Activated CD8-positive, alpha-beta memory T cell treated with anti-CD3 and anti-CD28 coated beads for 36 hours (primary cell): ENCODE measurements at regions not wholly inside any gene's neighbourhood (a gene's known extent, or its start where the extent isn't known, plus 50 kb on each side); places are given as distances from the start of the nearest gene placed in this dataset.
"Not testable (repeated sequence)": the region's sequence is repeated elsewhere in the genome, so short reads cannot be mapped to it uniquely, and the experiment has no call there.

Experiments
- CTCF ChIA-PET: fragments of 350-600 bp; sonication (Branson Sonifier 250); formaldehyde crosslinking; loops from one replicate; lab custom pipeline; 2021; ENCODE audit warnings: antibody characterized with exemption; lab: Charles Lee
- POLR2A ChIA-PET: fragments of 350-600 bp; sonication (Branson Sonifier 250); formaldehyde crosslinking; loops from one replicate; lab custom pipeline; 2021; ENCODE audit warnings: antibody characterized with exemption; lab: Charles Lee

DNA sequence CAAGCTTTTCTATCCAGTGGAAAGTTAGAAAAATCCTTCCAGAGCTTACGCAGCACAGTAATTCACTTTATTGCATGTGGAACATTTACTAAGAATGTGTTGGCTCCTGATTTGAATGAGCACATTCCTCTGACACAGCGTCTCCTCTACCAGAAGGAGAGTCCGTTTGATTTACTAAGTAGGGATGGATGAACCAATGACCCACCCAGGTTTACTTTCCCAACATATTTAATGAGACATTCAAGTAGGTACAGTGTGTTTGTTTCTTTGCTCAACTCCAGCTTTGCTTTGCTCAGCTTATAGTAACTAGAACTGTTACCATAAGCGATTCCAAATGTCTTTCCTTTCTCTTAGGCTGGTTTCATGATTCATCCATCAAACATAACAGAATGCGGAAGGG, 161.7 kb downstream of the SMARCA1 start:
- POLR2A ChIA-PET: no interaction called here
- CTCF ChIA-PET: no interaction called here

DNA sequence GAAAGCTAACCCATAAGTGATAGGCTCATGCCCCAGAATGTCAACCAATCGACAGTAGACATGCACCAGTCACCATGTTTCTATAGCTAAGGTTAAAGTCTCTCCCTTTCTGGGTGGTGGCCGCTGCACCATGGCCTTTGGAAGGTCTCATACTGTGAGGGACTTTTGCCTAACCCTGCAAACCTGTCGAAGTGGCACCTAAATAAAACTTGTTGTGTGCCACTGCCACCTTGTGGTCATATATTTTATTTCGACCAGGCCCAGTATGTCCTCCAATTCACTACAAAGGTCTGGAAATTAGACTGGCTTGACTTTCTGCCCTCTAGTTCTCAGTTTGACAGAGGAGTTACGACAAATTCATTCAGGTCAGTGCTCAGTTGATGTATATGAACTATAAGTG, 163.1 kb downstream of the SMARCA1 start:
- CTCF ChIA-PET: no interaction called here
- POLR2A ChIA-PET: no interaction called here

DNA sequence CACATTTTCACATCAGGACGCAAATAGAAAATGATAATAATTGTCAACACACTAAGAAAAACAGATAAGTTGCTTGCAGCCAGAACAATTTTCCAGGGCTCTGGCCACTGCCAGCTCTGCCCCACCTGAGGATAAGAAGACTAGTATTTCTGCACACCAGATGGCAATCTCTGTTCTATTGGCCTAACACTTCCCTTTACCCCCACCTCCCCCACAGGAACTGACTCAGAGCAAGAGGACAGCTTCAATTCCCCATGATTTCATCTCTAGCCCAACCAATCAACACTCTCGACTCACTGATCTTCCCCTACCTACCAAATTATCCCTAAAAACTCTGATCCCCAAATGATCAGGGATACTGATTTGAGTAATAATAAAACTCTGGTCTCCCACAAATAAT, 164.0 kb downstream of the SMARCA1 start:
- ChIA-PET POLR2A (no interaction called here), CTCF (no interaction called here)

DNA sequence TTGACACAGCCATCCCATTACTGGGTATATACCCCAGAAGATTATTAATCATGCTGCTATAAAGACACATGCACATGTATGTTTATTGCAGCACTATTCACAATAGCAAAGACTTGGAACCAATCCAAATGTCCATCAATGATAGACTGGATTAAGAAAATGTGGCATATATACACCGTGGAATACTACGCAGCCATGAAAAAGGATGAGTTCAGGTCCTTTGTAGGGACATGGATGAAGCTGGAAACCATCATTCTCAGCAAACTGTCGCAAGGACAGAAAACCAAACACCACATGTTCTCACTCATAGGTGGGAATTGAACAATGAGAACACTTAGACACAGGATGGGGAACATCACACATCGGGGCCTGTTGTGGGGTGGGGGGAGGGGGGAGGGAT, 165.9 kb downstream of the SMARCA1 start:
- CTCF ChIA-PET: interaction anchor here (0.6 kb wide), 1 partner anchor 334 kb away, joined by 3 read pairs; no protein-coding TSS in a partner anchor
- POLR2A ChIA-PET: not testable (repeated sequence)

DNA sequence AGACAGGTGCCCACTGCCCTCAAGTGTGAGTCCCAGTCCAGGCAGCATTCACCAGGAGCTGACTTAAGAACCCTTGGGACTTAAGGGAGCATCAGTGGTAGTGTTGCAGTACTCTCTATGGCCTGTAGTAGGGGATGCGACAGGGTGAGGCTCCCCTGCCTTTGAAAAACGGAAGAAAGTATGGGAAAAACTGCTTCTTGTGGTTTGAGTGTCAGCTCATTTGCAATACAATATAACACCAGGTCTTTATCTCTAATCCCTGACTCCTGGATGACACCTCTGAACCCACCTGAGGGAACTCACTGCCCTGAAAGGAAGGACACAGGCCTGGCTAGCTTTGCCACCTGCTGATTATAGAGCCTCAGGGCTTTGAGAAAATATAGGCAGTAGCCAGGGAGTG, 176.0 kb downstream of the SMARCA1 start:
- ChIA-PET CTCF (no interaction called here), POLR2A (no interaction called here)

DNA sequence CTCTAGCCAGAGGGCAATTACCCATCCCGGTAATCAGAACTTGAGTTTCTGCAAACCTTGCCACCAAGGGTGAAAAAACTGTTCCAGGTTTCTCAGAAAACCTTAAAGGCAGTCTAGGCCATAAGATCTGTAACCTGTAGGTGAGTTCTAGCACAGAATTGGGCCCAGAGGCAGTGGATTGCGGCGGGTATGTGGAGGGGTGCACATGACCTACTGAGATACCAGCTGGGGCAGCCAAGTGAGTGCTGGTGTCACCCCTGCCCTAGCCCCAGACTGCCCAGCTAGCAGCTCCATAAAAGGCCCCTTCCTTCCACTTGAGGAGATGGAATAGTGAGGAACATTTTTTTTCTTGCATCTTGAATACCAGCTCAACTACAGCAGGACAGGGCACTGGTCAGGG, 176.7 kb downstream of the SMARCA1 start:
- POLR2A ChIA-PET: no interaction called here
- CTCF ChIA-PET: no interaction called here

DNA sequence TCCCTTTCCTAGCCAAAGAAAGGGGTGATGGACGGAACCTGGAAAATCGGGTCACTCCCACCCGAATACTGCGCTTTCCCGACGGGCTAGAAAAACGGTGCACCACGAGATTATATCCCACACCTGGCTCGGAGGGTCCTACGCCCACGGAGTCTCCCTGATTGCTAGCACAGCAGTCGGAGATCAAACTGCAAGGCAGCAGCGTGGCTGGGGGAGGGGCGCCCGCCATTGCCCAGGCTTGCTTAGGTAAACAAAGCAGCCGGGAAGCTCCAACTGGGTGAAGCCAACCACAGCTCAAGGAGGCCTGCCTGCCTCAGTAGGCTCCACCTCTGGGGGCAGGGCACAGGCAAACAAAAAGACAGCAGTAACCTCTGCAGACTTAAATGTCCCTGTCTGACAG, 186.0 kb downstream of the SMARCA1 start:
- POLR2A ChIA-PET, CTCF ChIA-PET: not testable (repeated sequence)

DNA sequence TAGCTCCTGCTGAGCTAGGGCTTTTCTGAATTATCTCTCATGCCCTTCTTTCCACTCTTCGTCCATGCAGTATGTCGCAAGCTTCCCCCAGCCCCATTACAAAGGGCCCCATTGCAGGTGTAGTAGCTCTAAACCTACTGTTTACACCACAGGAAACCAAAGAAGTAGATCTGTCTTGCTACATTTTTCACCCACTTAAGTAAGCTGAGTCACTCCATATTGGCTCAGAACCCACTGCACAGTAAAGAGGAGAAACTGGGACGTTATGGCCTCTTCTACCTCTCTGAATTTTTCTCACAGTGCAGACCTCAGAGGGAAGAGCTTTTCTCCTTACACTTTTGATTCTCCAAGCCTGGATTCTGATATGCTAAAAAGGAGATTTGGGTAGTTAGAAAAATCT, 200.2 kb downstream of the SMARCA1 start:
- CTCF ChIA-PET: no interaction called here
- POLR2A ChIA-PET: no interaction called here

DNA sequence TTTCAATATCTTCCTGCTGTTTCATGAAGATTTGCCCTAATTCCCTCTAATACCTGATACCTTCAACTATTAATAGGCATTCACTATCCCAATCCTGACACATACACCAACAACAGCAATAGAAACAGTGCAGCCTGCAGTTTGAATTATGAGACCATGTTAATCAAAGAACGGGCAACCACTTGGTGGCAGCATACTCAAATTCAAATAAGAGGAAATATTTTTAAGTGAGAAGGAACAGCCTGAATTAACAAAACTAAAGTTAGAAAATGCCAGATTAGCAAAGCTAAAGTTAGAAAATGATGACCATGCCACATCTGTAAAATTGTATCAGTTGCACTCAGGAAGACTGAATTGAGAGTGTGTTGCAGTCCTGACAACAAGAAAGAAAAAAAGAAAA, 204.9 kb downstream of the SMARCA1 start:
- CTCF ChIA-PET: no interaction called here
- POLR2A ChIA-PET: no interaction called here

DNA sequence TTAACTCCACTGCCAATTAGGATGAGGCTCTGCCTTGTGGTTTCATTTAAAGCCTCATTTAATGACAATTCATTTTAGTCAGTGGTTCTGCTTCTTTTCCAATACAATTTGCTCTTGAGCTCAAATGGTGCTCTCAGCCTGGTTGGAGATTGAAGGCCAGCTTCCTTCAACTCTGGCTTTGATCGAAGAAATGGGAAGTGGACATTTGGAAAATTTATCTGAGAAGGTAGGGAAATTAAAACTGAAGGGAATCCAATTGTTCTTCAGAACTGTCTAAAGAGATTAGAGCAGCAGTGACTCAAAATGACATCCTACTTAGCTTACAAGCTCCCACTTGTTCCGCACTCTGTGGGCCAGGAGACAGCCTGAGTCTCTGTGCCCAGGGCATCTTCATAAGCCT, 206.8 kb downstream of the SMARCA1 start:
- POLR2A ChIA-PET: no interaction called here

DNA sequence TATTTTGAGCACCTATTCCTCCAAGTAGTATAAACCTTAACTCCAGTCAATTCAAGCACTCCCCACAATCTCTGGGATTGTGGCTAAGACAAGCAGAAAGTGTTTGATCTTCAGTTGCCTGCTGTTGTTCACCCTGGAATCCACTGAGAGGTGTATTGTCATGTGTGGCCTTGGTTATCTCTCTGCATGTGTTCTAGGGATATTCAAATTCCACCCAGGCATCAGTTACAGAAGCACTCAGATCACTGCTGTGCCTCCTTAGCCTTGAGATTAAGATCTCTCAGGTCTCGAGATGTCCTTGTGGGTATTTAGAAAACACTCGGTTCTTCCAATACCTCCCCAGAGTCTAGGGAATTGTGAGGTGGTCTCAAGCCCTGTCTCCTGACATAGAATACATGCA, 213.3 kb downstream of the SMARCA1 start:
- POLR2A ChIA-PET: no interaction called here
- CTCF ChIA-PET: no interaction called here

More for the DNA sequence above, 206.8 kb downstream of the SMARCA1 start:
- CTCF ChIA-PET: no interaction called here

DNA sequence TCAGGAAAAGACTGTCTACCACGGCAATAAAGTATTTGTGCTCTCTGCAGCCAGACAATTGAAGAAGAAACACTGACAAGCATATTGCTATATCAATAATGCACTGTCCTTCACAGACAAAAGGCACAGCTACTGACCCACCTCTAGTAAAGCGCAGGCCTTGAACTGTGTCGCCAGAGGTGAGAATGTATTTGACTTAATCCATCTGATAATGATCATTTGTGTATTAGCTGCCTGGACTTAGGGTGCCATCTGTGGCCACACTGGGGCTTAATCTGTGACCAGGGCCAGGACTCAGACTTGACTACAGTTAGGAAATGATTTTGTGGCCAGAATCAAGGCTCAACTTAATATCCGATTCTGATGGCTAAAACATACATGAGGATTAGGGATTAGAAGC, 260.4 kb downstream of the SMARCA1 start:
- CTCF ChIA-PET: no interaction called here
- POLR2A ChIA-PET: no interaction called here

DNA sequence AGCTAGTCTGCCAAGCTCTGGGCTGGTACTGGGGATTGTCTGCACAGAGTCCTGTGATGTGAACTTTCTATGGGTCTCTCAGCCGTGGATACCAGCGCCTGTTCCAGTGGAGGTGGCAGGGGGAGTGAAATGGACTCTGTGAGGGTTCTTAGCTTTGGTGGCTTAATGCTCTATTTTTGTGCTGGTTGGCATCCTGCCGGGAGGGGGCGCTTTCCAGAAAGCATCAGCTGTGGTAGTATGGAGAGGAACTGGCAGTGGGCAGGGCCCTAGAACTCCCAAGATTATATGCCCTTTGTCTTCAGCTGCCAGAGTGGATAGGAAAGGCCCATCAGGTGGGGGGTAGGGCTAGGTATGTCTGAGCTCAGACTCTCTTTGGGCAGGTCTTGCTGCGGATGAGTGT, 267.8 kb downstream of the SMARCA1 start:
- POLR2A ChIA-PET, CTCF ChIA-PET: not testable (repeated sequence)

DNA sequence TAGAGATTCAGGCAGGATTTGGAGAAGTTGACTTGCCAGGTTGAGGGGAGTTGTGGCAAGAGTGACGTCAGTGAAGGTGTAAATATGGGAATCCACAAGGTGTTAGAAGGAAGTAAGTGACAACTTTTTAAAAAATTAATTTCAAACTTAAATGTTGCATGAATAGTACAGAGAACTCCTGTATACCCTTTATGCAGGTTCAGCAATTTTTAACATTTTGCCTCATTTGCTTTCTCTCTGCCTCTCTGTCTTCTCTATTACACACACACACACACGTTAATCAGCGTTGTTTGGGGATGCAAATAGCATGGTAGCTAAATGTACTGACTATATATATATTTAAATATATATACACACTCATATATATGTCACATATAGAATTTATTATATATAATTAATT, 273.7 kb downstream of the SMARCA1 start:
- ChIA-PET POLR2A (no interaction called here), CTCF (no interaction called here)

DNA sequence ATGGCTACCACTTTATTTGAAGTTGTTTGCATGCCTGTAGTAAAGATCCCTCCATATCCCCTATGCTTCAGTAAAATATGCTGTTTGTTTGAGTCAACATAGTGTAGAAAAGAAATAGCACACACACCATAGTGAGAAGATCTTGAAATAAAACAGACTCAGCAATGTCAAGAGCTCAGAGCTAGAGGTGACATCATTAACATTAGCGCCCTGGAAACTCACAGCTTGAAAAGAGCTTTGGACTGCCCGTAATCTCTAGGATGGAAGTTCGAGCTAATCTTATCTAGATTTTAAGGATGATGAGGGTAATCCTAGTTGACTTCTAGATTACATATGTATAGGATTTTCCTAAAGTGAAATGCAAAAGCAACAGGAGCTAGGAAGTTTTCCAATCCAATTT, 275.6 kb downstream of the SMARCA1 start:
- CTCF ChIA-PET: no interaction called here
- POLR2A ChIA-PET: no interaction called here

DNA sequence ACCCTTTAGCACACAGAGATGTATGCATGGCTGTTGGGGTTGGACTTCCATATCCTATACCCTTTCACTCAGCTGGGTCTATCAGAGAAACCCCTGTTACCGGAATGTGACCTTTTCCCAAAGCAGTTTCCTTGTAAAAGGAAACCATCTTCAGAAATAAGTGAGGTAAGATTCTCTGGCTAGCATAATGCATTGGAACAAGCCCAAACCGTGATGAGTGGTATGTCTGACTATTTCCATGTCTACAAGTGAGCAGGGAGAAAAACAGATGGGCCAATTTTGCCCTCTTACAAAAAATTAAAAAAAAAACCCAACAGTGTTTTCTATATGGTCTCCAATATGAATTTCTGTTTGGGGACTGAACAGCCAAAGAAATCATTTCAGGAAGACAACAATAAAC, 283.9 kb downstream of the SMARCA1 start:
- POLR2A ChIA-PET: no interaction called here
- CTCF ChIA-PET: no interaction called here

DNA sequence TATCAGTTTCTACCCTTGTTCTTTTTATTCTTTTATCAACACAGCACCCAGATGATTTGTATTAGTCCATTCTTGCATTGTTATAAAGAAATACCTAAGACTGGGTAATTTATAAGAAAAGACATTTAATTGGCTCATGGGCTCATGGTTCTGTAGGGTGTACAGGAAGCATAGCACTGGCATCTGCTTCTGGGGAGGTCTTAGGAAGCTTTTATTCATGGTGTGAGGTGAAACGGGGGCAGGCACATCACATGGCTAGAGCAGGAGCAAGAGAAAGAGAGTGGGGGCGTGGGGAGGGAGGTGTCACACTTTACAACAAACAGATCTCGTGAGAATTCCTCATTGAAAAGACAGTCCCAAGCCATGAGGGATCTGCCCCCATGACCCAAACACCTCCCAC, 285.3 kb downstream of the SMARCA1 start:
- ChIA-PET POLR2A (no interaction called here), CTCF (no interaction called here)

DNA sequence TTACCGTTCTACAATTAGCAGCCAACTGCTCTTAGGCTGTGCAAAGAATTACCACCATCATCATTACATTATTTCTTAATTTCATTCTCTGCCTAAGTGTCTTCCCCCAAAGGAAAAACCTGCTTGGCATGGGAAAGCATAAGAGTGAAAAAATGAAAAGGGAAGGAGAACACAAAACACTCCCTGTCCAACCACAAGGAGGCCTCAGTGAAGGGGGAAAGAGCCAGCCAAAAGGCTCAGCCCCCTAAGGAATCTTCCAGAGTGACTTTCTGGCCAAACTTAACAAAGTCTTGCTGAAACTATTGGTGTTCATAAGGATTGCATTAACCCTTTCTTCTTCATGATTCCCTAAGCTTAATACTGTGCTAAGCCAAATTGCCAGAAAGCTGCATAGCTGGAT, 287.4 kb downstream of the SMARCA1 start:
- ChIA-PET POLR2A (no interaction called here), CTCF (no interaction called here)

DNA sequence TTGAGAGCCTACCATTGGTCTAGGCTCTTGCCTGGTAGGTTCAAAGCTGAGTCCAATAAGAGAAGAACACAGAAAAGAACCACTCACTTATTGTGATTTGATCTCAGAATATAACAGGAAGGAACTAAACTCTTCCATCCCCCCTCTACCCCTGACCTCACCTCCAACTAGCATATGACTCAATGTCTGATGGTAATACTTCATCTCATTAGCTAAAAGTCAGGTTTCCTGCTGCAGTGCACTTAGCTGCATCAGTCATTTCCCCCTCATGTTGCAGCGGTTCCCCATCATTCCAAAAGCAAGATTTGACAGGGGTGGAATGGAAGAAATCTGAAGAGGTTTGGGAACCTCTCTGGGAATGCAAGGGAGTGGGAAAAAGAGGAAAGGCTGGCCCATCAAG, 289.5 kb downstream of the SMARCA1 start:
- ChIA-PET POLR2A (no interaction called here), CTCF (no interaction called here)

DNA sequence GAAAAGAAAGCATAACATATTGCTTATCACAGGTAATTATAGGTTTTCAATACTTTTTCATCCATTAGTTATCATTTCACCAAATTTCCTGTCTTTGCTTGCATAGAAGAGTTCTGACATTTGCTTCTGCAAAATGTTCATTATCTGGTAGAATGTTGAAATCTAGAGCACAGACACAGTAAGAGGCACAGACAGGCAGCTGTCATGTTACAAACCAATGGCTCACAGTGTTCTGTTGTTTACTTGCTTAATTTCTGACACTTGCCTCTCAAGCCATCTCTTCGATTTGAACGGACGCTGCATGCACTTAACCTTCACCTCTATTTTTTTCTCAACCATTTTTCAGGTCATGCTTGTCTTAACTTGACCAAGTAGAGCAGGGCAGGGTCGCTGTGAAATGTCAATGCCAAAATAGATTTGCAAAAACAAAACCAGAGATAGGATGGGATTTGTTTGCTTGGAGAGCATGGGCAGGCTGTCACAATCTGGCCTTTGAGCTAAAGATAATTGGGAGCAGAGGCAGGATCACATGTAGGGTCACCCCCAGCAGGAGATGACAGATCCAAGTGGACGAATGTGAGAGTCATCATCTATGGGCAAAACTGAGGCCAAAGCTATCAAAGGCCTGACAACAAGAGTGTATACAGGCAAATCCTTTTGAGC, 292.3 kb downstream of the SMARCA1 start:
- POLR2A ChIA-PET: no interaction called here
- CTCF ChIA-PET: no interaction called here

DNA sequence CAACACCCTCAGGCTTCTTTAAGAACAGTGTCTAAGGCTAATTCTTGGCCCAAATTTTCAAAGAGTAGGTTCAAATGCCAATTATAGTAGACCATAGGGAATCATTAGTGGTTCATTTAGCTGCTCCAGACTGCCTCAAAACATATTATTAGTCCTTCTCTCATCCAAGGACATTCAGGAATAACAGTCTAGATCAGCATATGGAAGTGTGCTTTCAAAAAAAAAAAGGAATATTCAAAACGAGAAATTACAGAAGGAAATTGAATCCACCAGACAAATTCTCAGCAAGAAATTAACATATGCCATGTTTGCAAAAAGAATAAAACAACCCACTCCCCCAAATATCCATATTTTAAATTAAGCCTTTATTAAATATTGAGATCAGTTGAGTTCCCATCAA, 293.1 kb downstream of the SMARCA1 start:
- ChIA-PET POLR2A (no interaction called here), CTCF (no interaction called here)

DNA sequence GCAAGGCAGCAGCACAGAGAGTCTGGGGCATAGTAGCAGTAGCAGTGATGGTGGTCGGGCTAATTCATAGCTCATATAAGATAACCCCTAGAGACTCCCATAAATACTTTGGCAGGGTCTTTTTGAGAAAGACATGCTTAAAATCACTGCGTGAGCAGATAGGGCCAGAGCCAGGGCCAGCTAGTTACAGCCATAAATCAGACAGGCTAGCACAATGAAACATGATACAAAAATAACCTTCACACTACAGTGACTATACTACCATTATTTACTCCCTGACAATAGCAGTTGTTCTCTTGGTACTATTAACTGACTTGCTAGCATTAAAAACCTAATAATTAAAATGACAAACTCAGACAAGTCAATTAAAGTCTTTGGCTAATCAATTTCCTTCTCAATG, 295.9 kb downstream of the SMARCA1 start:
- POLR2A ChIA-PET: no interaction called here
- CTCF ChIA-PET: no interaction called here
